GM23338 (cell line): ENCODE measurements at regions not wholly inside any gene's neighbourhood (a gene's known extent, or its start where the extent isn't known, plus 50 kb on each side); places are given as distances from the start of the nearest gene placed in this dataset.

Experiments used
- ATAC-seq: fragments of 200-7000 bp; cut with Tn5 transposase; 3 replicates; pipeline ENCODE4 v1.9.1; 2020
- DNase-seq: peaks from one replicate; pipeline ENCODE4 v3.0.0-alpha.2; 2015; ENCODE audit warnings: low spot score
- H2AFZ ChIP-seq: fragments of 200-600 bp; sonication (generic); 2 replicates; pipeline ENCODE4 v1.8.0; 2016; ENCODE audit warnings: antibody characterized with exemption, mild to moderate bottlenecking, moderate library complexity
- H3F3A ChIP-seq: fragments of 200-600 bp; sonication (generic); replicated peaks from 2 replicates; pipeline ENCODE4 v1.8.0; 2017; ENCODE audit warnings: antibody characterized with exemption, mixed run types, low read depth
- H3K27ac ChIP-seq: fragments of 200-600 bp; sonication (generic); 2 replicates; pipeline ENCODE4 v1.6.1; 2016; ENCODE audit warnings: low read depth
- H3K27me3 ChIP-seq: fragments of 200-600 bp; sonication (generic); 2 replicates; pipeline ENCODE4 v1.8.0; 2016; ENCODE audit warnings: mild to moderate bottlenecking, mixed run types, moderate library complexity; ENCODE audit not compliant: insufficient read depth
- H3K36me3 ChIP-seq: fragments of 200-600 bp; sonication (generic); 2 replicates; pipeline ENCODE4 v1.8.0; 2016; ENCODE audit warnings: mild to moderate bottlenecking; ENCODE audit not compliant: insufficient read depth
- H3K4me1 ChIP-seq: fragments of 200-600 bp; sonication (generic); 2 replicates; pipeline ENCODE4 v1.8.0; 2016; ENCODE audit warnings: mild to moderate bottlenecking, moderate library complexity; ENCODE audit not compliant: insufficient read depth
- H3K4me2 ChIP-seq: fragments of 200-600 bp; sonication (generic); 2 replicates; pipeline ENCODE4 v1.7.1; 2017; ENCODE audit warnings: mixed run types
- H3K4me3 ChIP-seq: fragments of 200-600 bp; sonication (generic); 2 replicates; pipeline ENCODE4 v1.6.1; 2016; ENCODE audit warnings: mixed run types
- H3K79me2 ChIP-seq: fragments of 200-600 bp; sonication (generic); replicated peaks from 2 replicates; pipeline ENCODE4 v1.8.0; 2017; ENCODE audit warnings: mild to moderate bottlenecking; ENCODE audit not compliant: insufficient read depth
- H3K9me2 ChIP-seq: fragments of 200-600 bp; sonication (generic); 2 replicates; pipeline ENCODE4 v1.8.0; 2017; ENCODE audit not compliant: insufficient read depth
- H4K20me1 ChIP-seq: fragments of 200-600 bp; sonication (generic); replicated peaks from 2 replicates; pipeline ENCODE4 v1.8.0; 2017; ENCODE audit warnings: mild to moderate bottlenecking; ENCODE audit not compliant: insufficient read depth
- H3K27ac Mint-ChIP-seq: 2 replicates; pipeline ENCODE4 v1.8.0; 2020; ENCODE audit warnings: inconsistent platforms, mild to moderate bottlenecking, moderate library complexity, mixed read lengths
- H3K27me3 Mint-ChIP-seq: 3 replicates; pipeline ENCODE4 v1.8.0; 2022; ENCODE audit warnings: low read depth, mild to moderate bottlenecking, moderate library complexity, mixed read lengths, inconsistent platforms; ENCODE audit not compliant: insufficient read depth, poor library complexity
- H3K36me3 Mint-ChIP-seq: 3 replicates; pipeline ENCODE4 v1.8.0; 2021; ENCODE audit warnings: low read depth, mild to moderate bottlenecking, inconsistent platforms, moderate library complexity, mixed read lengths
- H3K4me1 Mint-ChIP-seq: 3 replicates; pipeline ENCODE4 v1.8.0; 2020; ENCODE audit warnings: mild to moderate bottlenecking, inconsistent platforms, mixed read lengths
- H3K4me3 Mint-ChIP-seq: 3 replicates; pipeline ENCODE4 v1.8.0; 2021; ENCODE audit warnings: moderate library complexity, mild to moderate bottlenecking, inconsistent platforms, mixed read lengths
- H3K9me3 Mint-ChIP-seq: 3 replicates; pipeline ENCODE4 v1.8.0; 2020; ENCODE audit warnings: moderate library complexity, mild to moderate bottlenecking, inconsistent platforms, mixed read lengths
- CREB1 ChIP-seq: fragments of 250-450 bp; sonication (Bioruptor Pico); IDR thresholded peaks from 2 replicates; pipeline ENCODE4 v1.5.0; 2020; ENCODE audit warnings: low read depth, mild to moderate bottlenecking, moderate library complexity
- CTCF ChIP-seq, 2 experiments: fragments of 200-600 bp in 1 of 2; sonication (generic) in 1 of 2; conservative IDR thresholded peaks; 2 replicates each; pipeline versions ENCODE4 v1.5.1 to v1.6.1; 2016 to 2017; ENCODE audit warnings: antibody characterized with exemption in 2 of 2, low read depth in 2 of 2, mild to moderate bottlenecking in 2 of 2, moderate library complexity in 1 of 2
- EZH2 ChIP-seq: fragments of 200-600 bp; sonication (generic); IDR thresholded peaks from one replicate; pipeline ENCODE4 v1.8.0; 2017; ENCODE audit warnings: antibody characterized with exemption, mild to moderate bottlenecking, low read depth; ENCODE audit not compliant: unreplicated experiment
- EZH2phosphoT487 ChIP-seq: fragments of 200-600 bp; sonication (generic); IDR thresholded peaks from one replicate; pipeline ENCODE4 v1.8.1; 2018; ENCODE audit warnings: antibody characterized with exemption; ENCODE audit not compliant: unreplicated experiment
- ZNF114 ChIP-seq: fragments of 250-450 bp; sonication (Bioruptor Pico); IDR thresholded peaks from 2 replicates; pipeline ENCODE4 v1.5.0; 2020; ENCODE audit warnings: mild to moderate bottlenecking, moderate library complexity
- TF ChIP-seq, protein P1 (sequence below): IDR thresholded peaks from 2 replicates; pipeline ENCODE4 v1.6.1; 2016; ENCODE audit warnings: antibody characterized with exemption

DNA sequence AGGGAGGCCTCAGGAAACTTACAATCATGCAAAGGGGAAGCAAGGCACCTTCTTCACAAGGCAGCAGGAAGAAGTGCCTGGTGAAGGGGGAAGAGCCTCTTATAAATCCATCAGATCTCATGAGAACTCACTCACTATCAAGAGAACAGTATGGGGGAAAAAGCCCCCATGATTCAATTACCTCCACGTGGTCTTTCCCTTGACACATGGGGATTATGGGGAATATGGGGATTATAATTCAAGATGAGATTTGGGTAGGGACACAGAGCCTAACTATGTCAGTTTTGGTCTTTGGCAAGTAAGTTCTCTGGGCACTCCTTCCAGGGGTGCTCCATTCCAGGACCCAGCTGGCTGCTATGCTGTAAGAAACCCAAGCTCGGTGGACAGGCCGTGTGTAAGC is 275.3 kb upstream of the TUT7 start:
- Mint-ChIP-seq H3K9me3 (no peaks in the 10 kb centered on the region; the same call in 2 of the 3 replicates), H3K4me1 (peaks cover 5% of the 10 kb centered on the region), H3K27me3 (peaks cover 4% of the 10 kb centered on the region), H3K27ac (no peak overlapping the region), H3K4me3 (no peak overlapping the region), H3K36me3 (no peaks in the 10 kb centered on the region)
- no peaks in the 10 kb centered on the region for H3K9me2 ChIP-seq
- no peak for DNase-seq
- ATAC-seq, result no peak
- H3K79me2 ChIP-seq, result no peaks in the 10 kb centered on the region
- no peak for TF ChIP-seq EZH2
- TF ChIP-seq EZH2phosphoT487, result no peak
- TF ChIP-seq ZNF114 (CRISPR knock-in tag), result no peak
- TF ChIP-seq, protein P1, sequence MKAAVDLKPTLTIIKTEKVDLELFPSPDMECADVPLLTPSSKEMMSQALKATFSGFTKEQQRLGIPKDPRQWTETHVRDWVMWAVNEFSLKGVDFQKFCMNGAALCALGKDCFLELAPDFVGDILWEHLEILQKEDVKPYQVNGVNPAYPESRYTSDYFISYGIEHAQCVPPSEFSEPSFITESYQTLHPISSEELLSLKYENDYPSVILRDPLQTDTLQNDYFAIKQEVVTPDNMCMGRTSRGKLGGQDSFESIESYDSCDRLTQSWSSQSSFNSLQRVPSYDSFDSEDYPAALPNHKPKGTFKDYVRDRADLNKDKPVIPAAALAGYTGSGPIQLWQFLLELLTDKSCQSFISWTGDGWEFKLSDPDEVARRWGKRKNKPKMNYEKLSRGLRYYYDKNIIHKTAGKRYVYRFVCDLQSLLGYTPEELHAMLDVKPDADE, result no peak
- no peak for TF ChIP-seq CREB1 (CRISPR knock-in tag)
- H3K27me3 ChIP-seq, result no peaks in the 10 kb centered on the region
- no peak overlapping the region for H3K27ac ChIP-seq
- H3K4me1 ChIP-seq, result peaks cover 12% of the 10 kb centered on the region
- H3K36me3 ChIP-seq, result no peaks in the 10 kb centered on the region
- H4K20me1 ChIP-seq, result no peaks in the 10 kb centered on the region
- no peak overlapping the region for H3K4me3 ChIP-seq
- H3K4me2 ChIP-seq, result no peak overlapping the region
- no peaks in the 10 kb centered on the region for H3F3A ChIP-seq
- H2AFZ ChIP-seq, result no peak overlapping the region

GRCh38 chr9:86626802-86627201 is 272.6 kb upstream of the TUT7 start:
- no peaks in the 10 kb centered on the region for H3K9me2 ChIP-seq
- H3K27me3 Mint-ChIP-seq, result peaks cover 6% of the 10 kb centered on the region
- no peak overlapping the region for H2AFZ ChIP-seq
- TF ChIP-seq CTCF (conservative IDR thresholded peaks at IDR 0.05; ENCODE audit: low read depth in 2 of 2), result 0 out of 4 replicates have a peak, but pooled peaks of 1 of the 2 experiments have one; percentile 14
- TF ChIP-seq, protein P1, result no peak
- no peaks in the 10 kb centered on the region for H3F3A ChIP-seq
- DNase-seq, result no peak
- no peaks in the 10 kb centered on the region for H4K20me1 ChIP-seq
- H3K36me3 ChIP-seq, result no peaks in the 10 kb centered on the region
- H3K4me3 Mint-ChIP-seq, result no peak overlapping the region
- H3K27ac Mint-ChIP-seq, result no peak overlapping the region
- ATAC-seq, result no peak
- no peaks in the 10 kb centered on the region for H3K79me2 ChIP-seq
- H3K27me3 ChIP-seq, result no peaks in the 10 kb centered on the region
- no peaks in the 10 kb centered on the region for H3K9me3 Mint-ChIP-seq
- H3K4me1 ChIP-seq, result peaks cover 13% of the 10 kb centered on the region
- no peak overlapping the region for H3K4me2 ChIP-seq
- no peak overlapping the region for H3K4me3 ChIP-seq
- no peak overlapping the region for H3K27ac ChIP-seq
- peaks cover 8% of the 10 kb centered on the region; the same call in 2 of the 3 replicates for H3K4me1 Mint-ChIP-seq
- H3K36me3 Mint-ChIP-seq, result no peaks in the 10 kb centered on the region
